SK-N-SH (cell line): ENCODE measurements at regions not wholly inside any gene's neighbourhood (a gene's known extent, or its start where the extent isn't known, plus 50 kb on each side); places are given as distances from the start of the nearest gene placed in this dataset.

Experiments used
- EP300 ChIP-seq, 2 experiments: IDR thresholded peaks; 2 replicates each; pipeline versions ENCODE4 v1.4.0 to v1.6.1; 2012; ENCODE audit warnings: borderline replicate concordance in 1 of 2, low read depth in 1 of 2, low read length in 1 of 2
- POLR2AphosphoS5 ChIP-seq: IDR thresholded peaks from 2 replicates; pipeline ENCODE4 v1.6.1; 2012; ENCODE audit warnings: low read depth, low read length
- RAD21 ChIP-seq: IDR thresholded peaks from 2 replicates; pipeline ENCODE4 v1.6.1; 2012; ENCODE audit warnings: mild to moderate bottlenecking, low read length
- SMC3 ChIP-seq: IDR thresholded peaks from 2 replicates; pipeline ENCODE4 v1.6.1; 2012; ENCODE audit warnings: low read depth, low read length, improper control_type of control experiment
- USF2 ChIP-seq: fragments of 150-350 bp; IDR thresholded peaks from 2 replicates; pipeline ENCODE4 v1.6.1; 2017; ENCODE audit warnings: antibody characterized with exemption, low read length, low read depth, borderline replicate concordance
- ZBTB33 ChIP-seq: IDR thresholded peaks from 2 replicates; pipeline ENCODE4 v1.4.0; 2012; ENCODE audit warnings: low read depth, borderline replicate concordance
- TF ChIP-seq, protein P1 (sequence below): fragments of 200-600 bp; sonication (generic); IDR thresholded peaks from 2 replicates; pipeline ENCODE4 v1.6.1; 2017; ENCODE audit warnings: antibody characterized with exemption, mild to moderate bottlenecking, moderate library complexity

GRCh38 chr7:33705333-33705833, 200.0 kb upstream of the BMPER start:
- TF ChIP-seq RAD21 (no peak), POLR2AphosphoS5 (no peak), SMC3 (no peak), ZBTB33 (no peak), USF2 (no peak), EP300 (IDR thresholded peaks at IDR 0.05; ENCODE audit: borderline replicate concordance in 1 of 2, low read depth in 1 of 2, low read length in 1 of 2) (no peak)
- TF ChIP-seq, protein P1, sequence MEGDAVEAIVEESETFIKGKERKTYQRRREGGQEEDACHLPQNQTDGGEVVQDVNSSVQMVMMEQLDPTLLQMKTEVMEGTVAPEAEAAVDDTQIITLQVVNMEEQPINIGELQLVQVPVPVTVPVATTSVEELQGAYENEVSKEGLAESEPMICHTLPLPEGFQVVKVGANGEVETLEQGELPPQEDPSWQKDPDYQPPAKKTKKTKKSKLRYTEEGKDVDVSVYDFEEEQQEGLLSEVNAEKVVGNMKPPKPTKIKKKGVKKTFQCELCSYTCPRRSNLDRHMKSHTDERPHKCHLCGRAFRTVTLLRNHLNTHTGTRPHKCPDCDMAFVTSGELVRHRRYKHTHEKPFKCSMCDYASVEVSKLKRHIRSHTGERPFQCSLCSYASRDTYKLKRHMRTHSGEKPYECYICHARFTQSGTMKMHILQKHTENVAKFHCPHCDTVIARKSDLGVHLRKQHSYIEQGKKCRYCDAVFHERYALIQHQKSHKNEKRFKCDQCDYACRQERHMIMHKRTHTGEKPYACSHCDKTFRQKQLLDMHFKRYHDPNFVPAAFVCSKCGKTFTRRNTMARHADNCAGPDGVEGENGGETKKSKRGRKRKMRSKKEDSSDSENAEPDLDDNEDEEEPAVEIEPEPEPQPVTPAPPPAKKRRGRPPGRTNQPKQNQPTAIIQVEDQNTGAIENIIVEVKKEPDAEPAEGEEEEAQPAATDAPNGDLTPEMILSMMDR: no peak
